SK-N-SH (cell line): ENCODE measurements at regions not wholly inside any gene's neighbourhood (a gene's known extent, or its start where the extent isn't known, plus 50 kb on each side); places are given as distances from the start of the nearest gene placed in this dataset.

Experiments
- CTCF ChIA-PET: fragments of 300-600, 350-600 bp; formaldehyde crosslinking; extraction: SDS; loops from one replicate; lab custom pipeline; 2021; lab: Yijun Ruan, JAX
- POLR2A ChIA-PET: fragments of 350-600 bp; sonication (Branson Sonifier 250); formaldehyde crosslinking; extraction: SDS; loops from one replicate; lab custom pipeline; 2020; ENCODE audit warnings: antibody characterized with exemption, inconsistent platforms; lab: Yijun Ruan, JAX
- DNase-seq: peaks from one replicate; pipeline ENCODE4 v3.0.0; 2012
- H2AFZ ChIP-seq: fragments of 200-600 bp; sonication (generic); 2 replicates; pipeline ENCODE4 v1.8.1; 2016; ENCODE audit warnings: antibody characterized with exemption, mild to moderate bottlenecking, low read depth
- H3F3A ChIP-seq: fragments of 200-600 bp; sonication (generic); replicated peaks from 2 replicates; pipeline ENCODE3; 2016; ENCODE audit warnings: antibody characterized with exemption, mild to moderate bottlenecking; ENCODE audit not compliant: insufficient read depth
- H3K27ac ChIP-seq, 2 experiments: fragments of 200-500 bp in 1 of 2; fragments of 200-600 bp in 1 of 2; sonication (Bioruptor generic) in 1 of 2; sonication (generic), shearing (Covaris generic) in 1 of 2; 2 replicates each; pipeline versions ENCODE4 v1.5.1 to v1.6.1; 2014 to 2016; ENCODE audit warnings: low read depth in 2 of 2, inconsistent platforms in 1 of 2, low read length in 1 of 2, mild to moderate bottlenecking in 1 of 2, mixed read lengths in 1 of 2
- H3K27me3 ChIP-seq: fragments of 200-600 bp; sonication (generic), shearing (Covaris generic); 2 replicates; pipeline ENCODE4 v1.6.1; 2016; ENCODE audit warnings: mixed run types; ENCODE audit not compliant: insufficient read depth
- H3K36me3 ChIP-seq, 2 experiments: fragments of 200-500 bp in 1 of 2; fragments of 200-600 bp in 1 of 2; sonication (Bioruptor generic) in 1 of 2; sonication (generic) in 1 of 2; replicated peaks in 1 of 2; 2 replicates each; pipeline versions ENCODE3 to v1.5.1; 2014 to 2016; ENCODE audit warnings: low read length in 1 of 2, mild to moderate bottlenecking in 1 of 2; ENCODE audit not compliant: insufficient read depth in 2 of 2, control insufficient read depth in 1 of 2
- H3K4me1 ChIP-seq, 2 experiments: fragments of 200-500 bp in 1 of 2; fragments of 200-600 bp in 1 of 2; sonication (Bioruptor generic) in 1 of 2; sonication (generic), shearing (Covaris generic) in 1 of 2; 2 replicates each; pipeline versions ENCODE4 v1.5.1 to v1.6.1; 2014 to 2016; ENCODE audit warnings: low read depth in 1 of 2, low read length in 1 of 2, mixed run types in 1 of 2; ENCODE audit not compliant: insufficient read depth in 2 of 2, control insufficient read depth in 1 of 2
- H3K4me2 ChIP-seq: fragments of 200-600 bp; sonication (generic), shearing (Covaris generic); 2 replicates; pipeline ENCODE4 v1.6.1; 2017; ENCODE audit warnings: mixed run types
- H3K4me3 ChIP-seq, 2 experiments: fragments of 200-500 bp in 1 of 2; fragments of 200-600 bp in 1 of 2; sonication (Bioruptor generic) in 1 of 2; sonication (generic), shearing (Covaris generic) in 1 of 2; 2 replicates each; pipeline versions ENCODE4 v1.5.1 to v1.8.1; 2014 to 2016; ENCODE audit warnings: low read depth in 2 of 2, inconsistent platforms in 1 of 2, low read length in 1 of 2, mild to moderate bottlenecking in 1 of 2, mixed read lengths in 1 of 2, moderate library complexity in 1 of 2
- H3K79me2 ChIP-seq: fragments of 200-600 bp; sonication (generic); 2 replicates; pipeline ENCODE4 v1.8.1; 2017; ENCODE audit warnings: mild to moderate bottlenecking; ENCODE audit not compliant: insufficient read depth
- H3K9ac ChIP-seq: fragments of 200-600 bp; sonication (generic); 2 replicates; pipeline ENCODE4 v1.6.1; 2017; ENCODE audit warnings: mixed run types
- H3K9me2 ChIP-seq: fragments of 200-600 bp; sonication (generic); 2 replicates; pipeline ENCODE4 v1.6.1; 2017; ENCODE audit warnings: mixed run types
- H3K9me3 ChIP-seq: fragments of 200-600 bp; sonication (generic); 2 replicates; pipeline ENCODE4 v1.6.1; 2017; ENCODE audit warnings: mixed run types, mild to moderate bottlenecking, moderate library complexity
- H4K20me1 ChIP-seq: fragments of 200-600 bp; sonication (generic); 2 replicates; pipeline ENCODE4 v1.6.1; 2017; ENCODE audit warnings: mild to moderate bottlenecking, mixed run types; ENCODE audit not compliant: insufficient read depth
- CTCF ChIP-seq: fragments of 200-600 bp; sonication (generic); IDR thresholded peaks from 2 replicates; pipeline ENCODE4 v1.6.1; 2017; ENCODE audit warnings: antibody characterized with exemption, mild to moderate bottlenecking, moderate library complexity
- ELF1 ChIP-seq: IDR thresholded peaks from 2 replicates; pipeline ENCODE4 v1.4.0; 2012
- EZH2phosphoT487 ChIP-seq: fragments of 200-600 bp; sonication (generic); IDR thresholded peaks from 2 replicates; pipeline ENCODE4 v1.6.1; 2017; ENCODE audit warnings: low read depth, mixed run types, mild to moderate bottlenecking, antibody characterized with exemption, moderate library complexity, borderline replicate concordance
- GATA2 ChIP-seq: sonication (generic); formaldehyde crosslinking; IDR thresholded peaks from 2 replicates; pipeline ENCODE4 v1.5.0; 2020; ENCODE audit warnings: mild to moderate bottlenecking, missing genetic modification reagents
- IRF3 ChIP-seq: fragments of 150-350 bp; IDR thresholded peaks from 2 replicates; pipeline ENCODE4 v1.6.1; 2016; ENCODE audit warnings: mild to moderate bottlenecking, low read depth, low read length
- JUND ChIP-seq: IDR thresholded peaks from 2 replicates; pipeline ENCODE4 v1.4.0; 2012
- MAX ChIP-seq: IDR thresholded peaks from 2 replicates; pipeline ENCODE4 v1.4.0; 2012; ENCODE audit warnings: low read depth
- PBX3 ChIP-seq: IDR thresholded peaks from 2 replicates; pipeline ENCODE4; 2012
- RCOR1 ChIP-seq: fragments of 150-350 bp; IDR thresholded peaks from 2 replicates; pipeline ENCODE4 v1.6.1; 2017; ENCODE audit warnings: antibody characterized with exemption, low read length
- RXRA ChIP-seq: IDR thresholded peaks from 2 replicates; pipeline ENCODE4 v1.4.0; 2012; ENCODE audit warnings: low read depth, mild to moderate bottlenecking, borderline replicate concordance
- SIN3A ChIP-seq: IDR thresholded peaks from 2 replicates; pipeline ENCODE4 v1.6.1; 2012; ENCODE audit warnings: low read depth, mild to moderate bottlenecking, low read length, moderate library complexity, borderline replicate concordance
- TCF12 ChIP-seq: IDR thresholded peaks from 2 replicates; pipeline ENCODE4 v1.4.0; 2012
- TEAD4 ChIP-seq: IDR thresholded peaks from 2 replicates; pipeline ENCODE4 v1.4.0; 2012; ENCODE audit warnings: mild to moderate bottlenecking, borderline replicate concordance; ENCODE audit not compliant: insufficient read depth
- USF1 ChIP-seq: IDR thresholded peaks from 2 replicates; pipeline ENCODE4 v1.4.0; 2012; ENCODE audit warnings: low read depth, borderline replicate concordance
- USF2 ChIP-seq: fragments of 150-350 bp; IDR thresholded peaks from 2 replicates; pipeline ENCODE4 v1.6.1; 2017; ENCODE audit warnings: antibody characterized with exemption, low read length, low read depth, borderline replicate concordance
- YY1 ChIP-seq: IDR thresholded peaks from 2 replicates; pipeline ENCODE4 v1.4.0; 2012; ENCODE audit warnings: low read depth, mild to moderate bottlenecking
- ZBTB33 ChIP-seq: IDR thresholded peaks from 2 replicates; pipeline ENCODE4 v1.4.0; 2012; ENCODE audit warnings: low read depth, borderline replicate concordance
- WGBS: methylation state at CpG from one replicate; pipeline ENCODE4 v1.1.6; 2017; ENCODE audit warnings: low lambda C conversion rate; 5-methylcytosine and 5-hydroxymethylcytosine counted together

- Histone ChIP-seq H3K9ac (no peak overlapping the region), H2AFZ (no peak overlapping the region), H3K79me2 (no peaks in the 10 kb centered on the region), H3K27ac (no peak overlapping the region), H3K4me3 (no peak overlapping the region), H3K27me3 (no peaks in the 10 kb centered on the region), H4K20me1 (no peaks in the 10 kb centered on the region), H3F3A (no peaks in the 10 kb centered on the region), H3K9me3 (no peaks in the 10 kb centered on the region; the same call in 1 of the 2 replicates), H3K4me2 (no peak overlapping the region), H3K36me3 (no peaks in the 10 kb centered on the region), H3K9me2 (no peaks in the 10 kb centered on the region), H3K4me1 (no peaks in the 10 kb centered on the region)
- 20% methylated on average over 5 of the region's 5 CpGs for WGBS
- ChIA-PET CTCF (no interaction called here), POLR2A (no interaction called here)
- no peak for DNase-seq
- TF ChIP-seq RXRA (no peak), YY1 (no peak), GATA2 (no peak), SIN3A (no peak), ELF1 (no peak), IRF3 (no peak), PBX3 (no peak), USF1 (no peak), RCOR1 (no peak), CTCF (no peak), MAX (no peak)
Observed at GRCh38 chr12:118571730-118572129, 195.4 kb downstream of the SUDS3 start.

- Histone ChIP-seq H3K27ac (no peak overlapping the region), H2AFZ (no peak overlapping the region), H3F3A (no peaks in the 10 kb centered on the region), H3K27me3 (no peaks in the 10 kb centered on the region), H3K4me2 (no peak overlapping the region), H4K20me1 (no peaks in the 10 kb centered on the region), H3K9ac (no peak overlapping the region), H3K9me2 (no peaks in the 10 kb centered on the region), H3K36me3 (no peaks in the 10 kb centered on the region), H3K79me2 (no peaks in the 10 kb centered on the region), H3K9me3 (no peaks in the 10 kb centered on the region; the same call in 1 of the 2 replicates), H3K4me1 (no peaks in the 10 kb centered on the region), H3K4me3 (no peak overlapping the region)
- DNase-seq, result no peak
- ChIA-PET POLR2A (no interaction called here), CTCF (interaction anchor here (0.6 to 0.9 kb wide), 2 partner anchors 14 to 115 kb away, joined by 3 to 4 read pairs; no protein-coding TSS in a partner anchor)
- WGBS, result 15% methylated on average over 3 of the region's 3 CpGs
- no peak for TF ChIP-seq EZH2phosphoT487
- TF ChIP-seq ZBTB33, result no peak
- no peak for TF ChIP-seq TCF12
- TF ChIP-seq USF2, result no peak
- TF ChIP-seq YY1, result no peak
- TF ChIP-seq PBX3, result no peak
- TF ChIP-seq TEAD4, result no peak
- TF ChIP-seq JUND, result no peak
Observed at GRCh38 chr12:118574288-118574687, 197.9 kb downstream of the SUDS3 start.
